Stimulated activated CD4-positive, alpha-beta T cell treated with anti-CD3 and anti-CD28 coated beads, Interleukin-12 subunit alpha, Interleukin-12 subunit beta, amount 100 ng/mL, for 24 hours (primary cell): ENCODE measurements at regions not wholly inside any gene's neighbourhood (a gene's known extent, or its start where the extent isn't known, plus 50 kb on each side); places are given as distances from the start of the nearest gene placed in this dataset.

ENCODE experiments used
- DNase-seq, 2 experiments: peaks; one replicate each; pipeline ENCODE4 v3.0.0-alpha.2; 2020; ENCODE audit warnings: low read depth in 2 of 2

DNA sequence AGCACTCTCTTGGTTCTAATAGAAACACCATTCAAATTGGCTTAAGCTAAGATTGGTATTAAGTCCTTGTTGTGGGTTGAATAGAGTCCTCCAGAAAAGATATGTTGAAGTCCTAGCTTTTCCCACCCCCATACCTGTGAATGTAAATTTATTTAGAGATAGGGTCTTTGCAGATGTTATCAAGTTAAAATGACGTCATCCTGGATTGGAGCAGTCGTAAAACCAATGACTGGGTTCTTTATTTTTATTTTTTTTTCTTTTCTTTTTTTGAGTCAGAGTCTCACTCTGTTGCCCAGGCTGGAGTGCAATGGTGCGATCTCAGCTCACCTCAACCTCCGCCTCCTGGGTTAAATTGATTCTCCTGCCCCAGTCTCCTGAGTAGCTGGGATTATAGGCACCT lies 658.6 kb upstream of the RBFOX1 start:
- DNase-seq, result no peak

DNA sequence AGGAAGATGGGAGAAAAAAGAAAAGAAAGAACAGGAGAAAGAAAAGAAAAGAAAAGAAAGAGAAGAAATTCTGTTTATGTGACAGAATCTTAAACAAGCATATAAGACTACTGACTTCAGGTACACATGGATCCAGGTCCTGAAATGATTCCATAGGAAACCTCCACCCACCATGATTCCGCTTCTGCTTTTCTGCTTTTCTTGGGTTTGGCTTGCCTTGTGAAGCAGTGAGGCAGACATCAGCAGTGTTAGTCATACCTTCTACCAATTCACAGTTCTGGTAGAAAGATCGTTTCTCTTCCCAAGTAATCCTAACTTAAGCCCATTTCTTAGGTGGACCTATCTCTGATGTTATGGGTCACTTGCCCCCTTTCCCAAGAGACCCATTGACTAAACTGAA lies 660.1 kb upstream of the RBFOX1 start:
- DNase-seq, result no peak

DNA sequence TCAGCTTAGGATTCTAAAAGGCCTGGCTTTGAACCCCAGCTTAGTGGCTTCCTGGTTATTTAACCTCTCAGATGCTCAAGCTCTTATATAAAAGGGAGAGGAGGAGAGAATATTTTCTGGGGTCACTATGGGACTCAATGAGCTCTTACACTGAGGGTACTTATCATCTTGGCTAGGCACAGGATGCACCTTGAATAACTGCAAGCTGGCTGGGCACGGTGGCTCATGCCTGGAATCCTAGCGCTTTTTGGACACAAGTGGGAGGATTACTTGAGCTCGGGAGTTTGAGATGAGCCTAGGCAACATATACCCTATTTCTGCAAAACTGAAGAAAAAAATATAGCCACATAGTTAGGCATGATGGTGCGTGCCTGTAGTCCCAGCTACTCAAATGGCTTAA lies 665.3 kb upstream of the RBFOX1 start:
- no peak for DNase-seq

GRCh38 chr16:6665126-6665525 lies 667.5 kb upstream of the RBFOX1 start:
- DNase-seq, result no peak

DNA sequence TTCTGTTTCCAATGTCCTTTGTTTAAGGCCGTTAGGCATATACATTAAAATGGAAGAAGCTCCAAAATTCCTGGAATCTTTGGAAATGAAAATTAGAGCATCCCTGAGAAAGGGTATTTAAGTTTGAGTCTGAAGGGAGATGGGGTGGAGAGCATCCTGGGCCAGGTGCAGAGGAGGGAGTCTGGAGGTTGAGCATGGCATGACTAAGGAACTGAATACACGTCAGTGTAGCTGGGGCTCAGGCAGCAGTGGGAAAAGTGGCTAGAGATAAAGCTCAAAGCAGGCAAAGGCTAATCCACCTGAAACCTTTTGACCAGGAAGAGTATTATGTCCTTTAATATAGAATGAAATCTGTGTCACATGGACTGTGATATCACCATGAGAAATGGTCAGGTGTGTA lies 669.0 kb upstream of the RBFOX1 start:
- DNase-seq, result no peak

DNA sequence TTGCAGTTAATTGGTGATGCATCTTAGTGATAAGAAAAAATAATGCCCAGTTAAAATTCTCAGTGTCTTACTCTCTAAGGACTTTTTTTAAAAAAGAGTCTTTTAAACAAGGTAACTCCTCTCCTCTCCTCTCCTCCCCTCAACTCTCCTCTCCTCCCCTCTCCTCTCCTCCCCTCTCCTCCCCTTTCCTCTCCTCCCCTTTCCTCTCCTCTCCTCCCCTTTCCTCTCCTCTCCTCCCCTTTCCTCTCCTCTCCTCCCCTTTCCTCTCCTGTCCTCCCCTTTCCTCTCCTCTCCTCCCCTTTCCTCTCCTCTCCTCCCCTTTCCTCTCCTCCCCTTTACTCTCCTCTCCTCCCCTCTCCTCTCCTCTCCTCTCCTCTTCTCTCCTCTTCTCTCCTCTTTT lies 675.9 kb upstream of the RBFOX1 start:
- no peak for DNase-seq

DNA sequence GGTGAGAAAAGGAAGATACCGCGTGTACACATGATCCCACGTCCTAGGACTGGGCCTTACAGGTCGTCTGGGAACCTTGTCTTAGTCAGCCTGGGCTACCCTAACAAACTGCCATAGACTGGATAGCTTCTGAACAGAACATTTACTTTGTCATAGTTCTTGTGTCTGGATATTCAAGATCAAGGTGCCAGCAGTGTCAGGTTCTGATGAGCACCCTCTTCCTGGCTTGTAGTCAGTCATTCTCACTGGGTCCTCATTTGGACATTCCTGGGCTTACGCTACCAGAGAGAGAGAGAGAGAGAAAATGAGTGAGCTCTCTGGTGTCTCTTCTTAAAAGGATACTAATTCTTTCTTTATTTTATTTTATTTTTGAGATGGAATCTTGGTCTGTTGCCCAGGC lies 685.8 kb upstream of the RBFOX1 start:
- DNase-seq, result no peak

DNA sequence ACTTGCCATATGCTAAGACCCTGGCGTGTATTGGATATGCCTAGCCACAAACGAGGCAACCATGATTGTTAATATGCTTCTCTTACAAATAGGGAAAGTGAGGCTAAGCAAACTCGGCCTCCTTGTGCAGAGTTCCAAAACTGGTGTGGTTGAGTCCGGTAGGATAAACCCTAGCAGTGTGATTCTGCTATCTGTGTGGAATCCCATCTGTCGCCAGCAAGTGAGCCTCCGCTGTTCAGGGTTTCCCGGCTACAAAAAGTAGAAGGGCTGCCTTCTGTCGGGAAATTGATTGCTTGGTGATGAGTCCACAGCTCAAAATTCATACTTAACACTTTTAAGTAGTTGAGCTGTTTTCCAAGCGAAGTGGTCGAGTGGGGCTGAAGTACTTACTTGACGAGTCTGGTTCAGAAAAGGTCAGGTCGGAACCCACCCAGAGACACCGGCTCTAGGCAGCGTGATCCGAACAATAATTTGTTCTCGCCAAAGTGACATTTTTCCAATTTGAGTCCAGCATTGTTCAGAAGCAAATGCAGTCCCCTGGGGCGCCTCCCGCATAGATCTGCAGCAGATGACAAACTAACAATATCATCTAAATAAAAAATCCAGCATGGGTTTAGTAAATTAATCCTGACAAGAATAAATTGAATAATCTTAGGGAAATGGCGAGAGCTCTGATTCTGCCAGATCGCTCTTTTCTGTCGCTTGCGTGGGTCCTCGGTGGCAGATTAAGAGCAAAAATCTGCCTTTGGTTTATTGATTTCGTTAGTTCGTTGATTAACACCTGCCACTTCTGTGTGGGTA lies 686.7 kb upstream of the RBFOX1 start:
- DNase-seq, result no peak

DNA sequence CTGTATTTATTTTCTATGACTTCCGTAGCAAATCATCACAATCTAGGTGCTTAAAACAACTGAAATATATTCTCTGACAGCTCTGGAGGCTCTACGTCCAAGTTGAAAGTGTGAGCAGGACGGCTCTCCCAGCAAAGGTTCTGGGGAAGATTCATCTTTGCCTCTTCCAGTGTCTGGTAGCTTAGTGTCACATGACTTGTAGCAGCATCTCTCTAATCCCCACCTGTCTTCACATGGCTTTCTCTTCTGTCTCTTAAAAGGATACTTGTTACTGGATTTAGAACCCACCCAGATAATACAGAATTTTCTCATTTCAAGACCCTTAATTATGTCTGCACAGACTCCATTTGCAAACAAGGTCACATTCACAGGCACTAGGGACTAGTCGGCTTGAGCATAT lies 687.7 kb upstream of the RBFOX1 start:
- DNase-seq, result no peak

GRCh38 chr16:6643080-6643686 lies 689.5 kb upstream of the RBFOX1 start:
- DNase-seq, result peak; percentile 3 to 41

GRCh38 chr16:6642271-6642670 lies 690.4 kb upstream of the RBFOX1 start:
- no peak for DNase-seq

DNA sequence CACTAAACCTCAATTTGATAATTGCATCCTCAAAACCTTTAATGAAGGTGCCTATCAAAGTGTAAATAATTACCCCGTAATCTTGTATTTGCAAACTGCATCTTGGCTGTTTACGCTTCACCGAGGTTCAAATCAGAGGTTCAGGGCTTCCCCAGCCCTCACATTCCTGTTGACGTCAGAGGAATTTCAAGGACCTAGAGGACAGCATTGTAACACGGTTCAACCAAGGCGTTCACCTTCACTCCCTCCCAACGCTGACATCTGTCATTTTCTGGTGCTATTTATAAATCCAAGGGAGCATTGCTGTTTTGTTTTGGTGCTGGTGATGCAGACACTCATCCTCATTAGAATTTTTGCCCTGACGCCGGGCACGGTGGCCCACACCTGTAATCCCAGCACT lies 691.6 kb upstream of the RBFOX1 start:
- DNase-seq, result no peak

DNA sequence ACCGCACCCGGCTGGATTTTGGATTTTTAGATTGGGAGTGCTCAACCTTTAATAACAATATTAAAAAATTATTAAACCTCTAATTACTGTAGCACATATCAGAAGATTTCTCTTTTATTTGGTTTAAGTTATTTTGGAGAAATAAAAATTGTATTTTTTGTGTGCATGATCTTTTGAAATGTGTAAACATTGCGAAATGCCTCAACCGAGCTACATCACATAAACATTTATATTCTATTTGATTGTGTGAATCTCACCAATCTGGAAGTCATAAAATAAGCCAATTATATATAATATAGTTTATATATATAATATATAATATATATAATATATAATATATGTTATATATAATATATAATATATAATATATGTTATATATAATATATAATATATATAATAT lies 696.2 kb upstream of the RBFOX1 start:
- no peak for DNase-seq

DNA sequence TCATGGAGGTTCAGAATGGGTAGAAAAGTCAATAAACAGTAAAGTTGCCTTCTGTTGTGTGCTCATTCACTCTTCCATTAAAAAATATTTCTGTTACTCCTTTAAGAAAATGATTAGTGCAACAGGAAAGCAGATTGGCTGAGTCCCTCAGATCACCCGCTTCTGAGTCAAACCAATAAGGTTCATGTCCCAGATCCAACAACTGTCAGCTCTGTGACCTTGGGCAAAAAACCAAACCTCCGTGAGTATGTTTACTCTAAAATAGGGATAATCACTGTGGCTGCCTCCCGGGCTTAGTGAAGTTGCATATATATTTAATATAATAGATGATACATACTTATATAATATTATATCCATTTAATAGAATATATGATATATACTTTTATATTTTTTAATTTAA lies 698.5 kb upstream of the RBFOX1 start:
- DNase-seq, result no peak

- DNase-seq, result no peak
Observed at GRCh38 chr16:6633456-6633855, 699.2 kb upstream of the RBFOX1 start.

DNA sequence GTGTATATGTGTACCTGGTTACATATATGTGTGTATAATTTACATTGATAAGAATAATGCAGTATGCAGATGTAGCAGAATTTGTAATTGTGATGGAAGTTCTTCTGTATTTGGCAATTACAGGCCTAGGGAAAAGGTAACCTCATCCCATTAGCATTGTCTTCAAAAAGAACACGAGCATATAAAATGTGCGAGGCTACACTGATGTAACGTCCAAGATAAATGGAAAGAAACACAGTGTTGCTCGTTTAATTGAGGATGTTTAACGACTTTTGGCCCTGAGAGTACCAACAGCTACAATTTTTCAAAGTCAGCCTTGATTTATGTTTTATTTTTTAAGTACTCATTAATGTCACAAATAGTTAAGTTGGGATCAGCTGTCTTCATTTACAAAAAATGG lies 703.5 kb upstream of the RBFOX1 start:
- DNase-seq, result no peak

- no peak for DNase-seq
Observed at GRCh38 chr16:6625606-6626005, 707.0 kb upstream of the RBFOX1 start.

DNA sequence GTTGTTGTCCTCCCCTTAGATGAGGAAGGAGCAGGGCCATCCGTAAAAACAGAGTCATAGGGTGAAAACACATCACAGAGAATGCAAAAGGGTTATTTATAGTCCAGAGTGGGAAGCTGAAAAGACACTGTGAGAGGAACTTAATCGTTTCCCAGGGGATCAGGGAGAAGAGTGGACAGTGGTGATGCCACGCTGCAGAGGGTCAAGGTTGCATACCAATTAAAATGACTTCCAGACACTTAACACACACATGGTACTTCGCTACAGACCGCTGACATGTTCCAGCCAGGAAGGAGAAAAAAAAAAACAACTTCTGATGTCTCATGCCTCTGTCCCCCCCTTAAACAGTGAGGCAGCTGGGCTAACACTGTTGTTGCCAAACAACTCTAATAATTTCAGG lies 713.8 kb upstream of the RBFOX1 start:
- no peak for DNase-seq

- no peak for DNase-seq
Observed at GRCh38 chr16:6616746-6617145, 715.9 kb upstream of the RBFOX1 start.

- DNase-seq, result no peak
Observed at GRCh38 chr16:6615636-6616035, 717.0 kb upstream of the RBFOX1 start.

DNA sequence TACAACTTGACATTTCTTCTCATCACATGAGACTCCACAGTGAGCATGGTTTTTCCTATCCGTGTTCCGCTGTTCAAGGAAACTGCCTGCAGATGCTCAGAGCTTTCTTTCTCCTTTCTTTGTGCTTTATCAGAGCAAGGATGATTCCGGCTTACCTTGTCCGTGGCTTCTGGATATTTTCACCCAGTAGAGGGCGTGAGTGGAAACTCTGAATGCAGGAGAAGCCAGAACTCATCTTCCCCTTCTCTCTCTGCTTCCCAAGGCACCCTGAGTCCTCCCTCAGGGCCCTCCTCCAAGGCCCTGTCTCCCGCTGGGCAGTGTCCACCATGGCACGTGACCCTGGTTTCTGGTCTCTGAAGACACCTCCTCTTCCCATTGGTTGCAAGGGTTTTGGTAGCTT lies 721.1 kb upstream of the RBFOX1 start:
- no peak for DNase-seq

DNA sequence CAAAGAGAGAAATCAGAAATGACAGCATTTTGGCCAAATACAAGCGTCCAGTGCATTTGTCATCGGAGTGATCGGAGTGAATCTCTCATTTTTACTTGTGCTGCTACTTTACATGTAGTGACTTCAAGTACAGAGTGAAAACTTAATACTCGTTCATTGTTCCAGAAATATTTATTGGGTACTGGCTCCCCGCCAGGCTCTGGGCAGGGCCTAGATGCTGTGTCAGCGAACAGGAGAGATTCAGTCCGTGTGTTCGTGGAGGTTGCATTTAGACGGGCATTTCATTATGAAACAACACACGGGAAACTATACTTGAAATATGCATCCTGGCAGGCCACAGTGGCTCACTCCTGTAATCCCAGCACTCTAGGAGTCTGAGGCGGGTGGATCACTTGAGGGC lies 727.2 kb upstream of the RBFOX1 start:
- no peak for DNase-seq

DNA sequence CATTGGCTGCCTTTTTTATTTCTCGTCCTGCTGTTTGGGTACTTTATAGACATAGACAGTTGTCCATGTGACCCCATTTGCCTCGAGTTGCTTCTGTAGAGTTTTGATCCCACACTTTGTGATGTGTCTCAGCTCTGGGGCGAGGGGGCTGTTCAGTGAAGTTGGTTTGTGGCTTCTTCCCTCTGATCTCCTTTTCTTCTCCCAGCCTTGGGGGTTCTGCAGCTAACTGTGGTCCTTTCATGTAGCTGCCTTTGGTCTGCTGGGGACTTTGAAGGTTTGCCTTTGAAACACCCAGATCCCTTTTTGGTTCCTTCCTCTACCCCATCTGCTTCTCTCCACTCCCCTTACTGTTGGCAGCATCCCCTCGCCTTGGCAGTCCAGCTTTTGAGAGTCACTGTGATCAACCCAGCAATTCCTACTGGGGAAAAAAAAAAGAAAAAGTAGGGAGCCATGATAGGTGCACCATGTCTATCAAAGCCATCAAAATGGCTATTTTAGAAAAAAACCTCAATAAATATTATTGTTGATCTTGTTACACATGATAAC lies 728.8 kb upstream of the RBFOX1 start:
- DNase-seq, result no peak

GRCh38 chr16:6602405-6602804 lies 730.2 kb upstream of the RBFOX1 start:
- DNase-seq, result no peak
